ENCODE measurements at regions not wholly inside any gene's neighbourhood (a gene's known extent, or its start where the extent isn't known, plus 50 kb on each side); places are given as distances from the start of the nearest gene placed in this dataset.

GRCh38 chr4:123469245-123469644 lies 72.7 kb downstream of the SPRY1 start:
- no peak for DNase-seq (ENCODE audit: low read depth in 2 of 2)
- no peak for TF ChIP-seq CTCF (IDR thresholded peaks at IDR 0.05; ENCODE audit: low read depth, low read length)
- no peak overlapping the region for H3K4me3 ChIP-seq (replicated peaks in 1 of 2; ENCODE audit: low read depth in 2 of 2, low read length in 2 of 2)

- DNase-seq (ENCODE audit: low read depth in 2 of 2) = no peak
- no peak for TF ChIP-seq CTCF (IDR thresholded peaks at IDR 0.05; ENCODE audit: low read depth, low read length)
- no peak overlapping the region for H3K4me3 ChIP-seq (replicated peaks in 1 of 2; ENCODE audit: low read depth in 2 of 2, low read length in 2 of 2)
Observed at GRCh38 chr4:123469696-123470095, 73.1 kb downstream of the SPRY1 start.

- H3K4me3 ChIP-seq (replicated peaks in 1 of 2; ENCODE audit: low read depth in 2 of 2, low read length in 2 of 2) = no peak overlapping the region
- no peak for TF ChIP-seq CTCF (IDR thresholded peaks at IDR 0.05; ENCODE audit: low read depth, low read length)
- DNase-seq (ENCODE audit: low read depth in 2 of 2) = no peak
Observed at GRCh38 chr4:123470640-123471039, 74.0 kb downstream of the SPRY1 start.

- TF ChIP-seq CTCF (IDR thresholded peaks at IDR 0.05; ENCODE audit: low read depth, low read length) = no peak
- DNase-seq (ENCODE audit: low read depth in 2 of 2) = no peak
- H3K4me3 ChIP-seq (replicated peaks in 1 of 2; ENCODE audit: low read depth in 2 of 2, low read length in 2 of 2) = no peak overlapping the region
Observed at GRCh38 chr4:123471655-123472369, 75.2 kb downstream of the SPRY1 start.

- no peak overlapping the region for H3K4me3 ChIP-seq (replicated peaks in 1 of 2; ENCODE audit: low read depth in 2 of 2, low read length in 2 of 2)
- DNase-seq (ENCODE audit: low read depth in 2 of 2) = no peak
- no peak for TF ChIP-seq CTCF (IDR thresholded peaks at IDR 0.05; ENCODE audit: low read depth, low read length)
Observed at GRCh38 chr4:123474817-123475216, 78.2 kb downstream of the SPRY1 start.

GRCh38 chr4:123476089-123476488 lies 79.5 kb downstream of the SPRY1 start:
- TF ChIP-seq CTCF (IDR thresholded peaks at IDR 0.05; ENCODE audit: low read depth, low read length) = no peak
- DNase-seq (ENCODE audit: low read depth in 2 of 2) = no peak
- H3K4me3 ChIP-seq (replicated peaks in 1 of 2; ENCODE audit: low read depth in 2 of 2, low read length in 2 of 2) = no peak overlapping the region

- no peak overlapping the region for H3K4me3 ChIP-seq (replicated peaks in 1 of 2; ENCODE audit: low read depth in 2 of 2, low read length in 2 of 2)
- DNase-seq (ENCODE audit: low read depth in 2 of 2) = peak; percentile 63 to 95
- no peak for TF ChIP-seq CTCF (IDR thresholded peaks at IDR 0.05; ENCODE audit: low read depth, low read length)
Observed at GRCh38 chr4:123477711-123478209, 81.2 kb downstream of the SPRY1 start.
